H1 (cell line): ENCODE measurements at regions not wholly inside any gene's neighbourhood (a gene's known extent, or its start where the extent isn't known, plus 50 kb on each side); places are given as distances from the start of the nearest gene placed in this dataset.

Source experiments
- BACH1 ChIP-seq: IDR thresholded peaks from 2 replicates; pipeline ENCODE4 v1.6.1; 2012; ENCODE audit warnings: low read length, improper control_type of control experiment
- CBX8 ChIP-seq: fragments of 300-800, 300-1000 bp; sonication (generic); IDR thresholded peaks from 2 replicates; pipeline ENCODE4 v1.7.1; 2016; ENCODE audit warnings: low read depth, low read length, borderline replicate concordance
- EZH2 ChIP-seq: fragments of 200-600 bp; sonication (generic); IDR thresholded peaks from 2 replicates; pipeline ENCODE4 v1.7.1; 2012; ENCODE audit warnings: low read depth, mild to moderate bottlenecking, moderate library complexity, low read length, inconsistent platforms; ENCODE audit not compliant: severe bottlenecking
- HDAC2 ChIP-seq, 2 experiments: fragments of 300-600 bp in 1 of 2; sonication (generic) in 1 of 2; IDR thresholded peaks; 2 replicates each; pipeline ENCODE4 v1.6.1; 2011 to 2012; ENCODE audit warnings: low read depth in 2 of 2, low read length in 2 of 2, mild to moderate bottlenecking in 2 of 2, moderate library complexity in 2 of 2, borderline replicate concordance in 1 of 2, inconsistent platforms in 1 of 2
- NRF1 ChIP-seq: IDR thresholded peaks from 2 replicates; pipeline ENCODE4 v1.6.1; 2011; ENCODE audit warnings: mild to moderate bottlenecking, low read depth, low read length, improper control_type of control experiment
- POLR2A ChIP-seq, 2 experiments: IDR thresholded peaks; 1 replicate in 1 of 2; 2 replicates in 1 of 2; pipeline ENCODE4 v1.6.1; 2011; ENCODE audit warnings: low read depth in 2 of 2, low read length in 2 of 2, mild to moderate bottlenecking in 2 of 2; ENCODE audit errors: control extremely low read depth in 1 of 2
- TAF1 ChIP-seq: IDR thresholded peaks from 2 replicates; pipeline ENCODE4 v1.6.1; 2011; ENCODE audit warnings: mild to moderate bottlenecking, low read depth, low read length
- TBP ChIP-seq: IDR thresholded peaks from 2 replicates; pipeline ENCODE4 v1.6.1; 2011; ENCODE audit warnings: low read depth, low read length, improper control_type of control experiment
- ZNF274 ChIP-seq: IDR thresholded peaks from 2 replicates; pipeline ENCODE4 v1.7.0; 2012; ENCODE audit warnings: low read length, borderline replicate concordance; ENCODE audit errors: extremely low read depth
- TF ChIP-seq, protein P1 (sequence below), 3 experiments: IDR thresholded peaks; 1 replicate in 2 of 3; 2 replicates in 1 of 3; pipeline versions ENCODE4 v1.5.1 to v1.6.1; 2011; ENCODE audit warnings: low read length in 3 of 3, mild to moderate bottlenecking in 3 of 3, inconsistent platforms in 2 of 3, low read depth in 1 of 3, moderate library complexity in 1 of 3; ENCODE audit not compliant: insufficient read depth in 1 of 3; ENCODE audit errors: control extremely low read depth in 1 of 3

DNA sequence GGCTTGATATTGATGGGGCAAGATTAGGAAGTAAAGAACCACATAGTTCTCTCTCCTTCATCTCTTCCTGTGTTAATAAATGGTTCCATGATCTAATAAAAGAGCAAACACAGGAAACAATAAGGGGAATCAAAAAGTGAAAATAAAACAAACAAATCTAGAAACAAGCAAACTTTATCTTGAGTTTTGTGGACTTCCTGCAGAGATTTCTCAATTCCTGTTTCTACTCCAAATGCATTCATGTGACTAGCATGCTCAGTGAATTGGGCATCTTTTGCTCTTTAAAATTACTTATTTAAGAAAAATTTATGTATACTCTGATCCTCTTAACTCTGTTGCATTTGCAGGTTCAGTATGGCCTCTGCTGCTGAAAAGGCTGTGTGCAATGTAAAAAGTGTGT, 682.0 kb downstream of the KCTD8 start:
- TF ChIP-seq, protein P1, sequence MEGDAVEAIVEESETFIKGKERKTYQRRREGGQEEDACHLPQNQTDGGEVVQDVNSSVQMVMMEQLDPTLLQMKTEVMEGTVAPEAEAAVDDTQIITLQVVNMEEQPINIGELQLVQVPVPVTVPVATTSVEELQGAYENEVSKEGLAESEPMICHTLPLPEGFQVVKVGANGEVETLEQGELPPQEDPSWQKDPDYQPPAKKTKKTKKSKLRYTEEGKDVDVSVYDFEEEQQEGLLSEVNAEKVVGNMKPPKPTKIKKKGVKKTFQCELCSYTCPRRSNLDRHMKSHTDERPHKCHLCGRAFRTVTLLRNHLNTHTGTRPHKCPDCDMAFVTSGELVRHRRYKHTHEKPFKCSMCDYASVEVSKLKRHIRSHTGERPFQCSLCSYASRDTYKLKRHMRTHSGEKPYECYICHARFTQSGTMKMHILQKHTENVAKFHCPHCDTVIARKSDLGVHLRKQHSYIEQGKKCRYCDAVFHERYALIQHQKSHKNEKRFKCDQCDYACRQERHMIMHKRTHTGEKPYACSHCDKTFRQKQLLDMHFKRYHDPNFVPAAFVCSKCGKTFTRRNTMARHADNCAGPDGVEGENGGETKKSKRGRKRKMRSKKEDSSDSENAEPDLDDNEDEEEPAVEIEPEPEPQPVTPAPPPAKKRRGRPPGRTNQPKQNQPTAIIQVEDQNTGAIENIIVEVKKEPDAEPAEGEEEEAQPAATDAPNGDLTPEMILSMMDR (IDR thresholded peaks at IDR 0.05; ENCODE audit: control extremely low read depth in 1 of 3, insufficient read depth in 1 of 3, low read depth in 1 of 3, low read length in 3 of 3), result no peak
- TF ChIP-seq TBP (no peak), POLR2A (IDR thresholded peaks at IDR 0.05; ENCODE audit: control extremely low read depth in 1 of 2, low read depth in 2 of 2, low read length in 2 of 2) (no peak), HDAC2 (IDR thresholded peaks at IDR 0.05; ENCODE audit: borderline replicate concordance in 1 of 2, low read depth in 2 of 2, low read length in 2 of 2) (no peak), NRF1 (no peak), TAF1 (no peak), ZNF274 (no peak), BACH1 (no peak), CBX8 (no peak), EZH2 (no peak)
